GM12864 (cell line): ENCODE measurements at regions not wholly inside any gene's neighbourhood (a gene's known extent, or its start where the extent isn't known, plus 50 kb on each side); places are given as distances from the start of the nearest gene placed in this dataset.

ENCODE experiments used
- DNase-seq: peaks from one replicate; pipeline ENCODE4 v3.0.0-alpha.2; 2011; ENCODE audit warnings: low read depth
- H3K4me3 ChIP-seq: 2 replicates; pipeline ENCODE4 v1.5.1; 2011; ENCODE audit warnings: mild to moderate bottlenecking, low read depth, low read length, control low read depth
- CTCF ChIP-seq: IDR thresholded peaks from 2 replicates; pipeline ENCODE4 v1.5.1; 2011; ENCODE audit warnings: low read depth, mild to moderate bottlenecking, moderate library complexity, low read length, control low read depth, inconsistent platforms; ENCODE audit errors: missing control alignments

- DNase-seq = no peak
- H3K4me3 ChIP-seq = no peak overlapping the region
- TF ChIP-seq CTCF = no peak
Measured at GRCh38 chr21:43291347-43291950, 122.6 kb downstream of the CRYAA start.

GRCh38 chr21:43290421-43291346, 121.9 kb downstream of the CRYAA start:
- TF ChIP-seq CTCF = no peak
- no peak overlapping the region for H3K4me3 ChIP-seq
- DNase-seq = no peak

GRCh38 chr21:43289966-43290365, 121.2 kb downstream of the CRYAA start:
- no peak for DNase-seq
- TF ChIP-seq CTCF = no peak
- H3K4me3 ChIP-seq = no peak overlapping the region

GRCh38 chr21:43289442-43289841, 120.6 kb downstream of the CRYAA start:
- H3K4me3 ChIP-seq = no peak overlapping the region
- DNase-seq = no peak
- TF ChIP-seq CTCF = no peak

GRCh38 chr21:43287795-43288755, 119.3 kb downstream of the CRYAA start:
- H3K4me3 ChIP-seq = no peak overlapping the region
- DNase-seq = no peak
- TF ChIP-seq CTCF = no peak

GRCh38 chr21:43287111-43287760, 118.4 kb downstream of the CRYAA start:
- no peak for DNase-seq
- TF ChIP-seq CTCF = no peak
- no peak overlapping the region for H3K4me3 ChIP-seq
